SIG-M5 treated with dmso at 0.1 percent for 504 hours (cell line): ENCODE measurements at regions not wholly inside any gene's neighbourhood (a gene's known extent, or its start where the extent isn't known, plus 50 kb on each side); places are given as distances from the start of the nearest gene placed in this dataset.
A peak's percentile ranks its signal among the peaks of the same experiment; 100 is the strongest.
"Not testable (repeated sequence)": the region's sequence is repeated elsewhere in the genome, so short reads cannot be mapped to it uniquely, and the experiment has no call there.

ENCODE experiments used
- DNase-seq: peaks from one replicate; lab custom pipeline; 2025; ENCODE audit not compliant: unreplicated experiment; lab: John Stamatoyannopoulos, UW

DNA sequence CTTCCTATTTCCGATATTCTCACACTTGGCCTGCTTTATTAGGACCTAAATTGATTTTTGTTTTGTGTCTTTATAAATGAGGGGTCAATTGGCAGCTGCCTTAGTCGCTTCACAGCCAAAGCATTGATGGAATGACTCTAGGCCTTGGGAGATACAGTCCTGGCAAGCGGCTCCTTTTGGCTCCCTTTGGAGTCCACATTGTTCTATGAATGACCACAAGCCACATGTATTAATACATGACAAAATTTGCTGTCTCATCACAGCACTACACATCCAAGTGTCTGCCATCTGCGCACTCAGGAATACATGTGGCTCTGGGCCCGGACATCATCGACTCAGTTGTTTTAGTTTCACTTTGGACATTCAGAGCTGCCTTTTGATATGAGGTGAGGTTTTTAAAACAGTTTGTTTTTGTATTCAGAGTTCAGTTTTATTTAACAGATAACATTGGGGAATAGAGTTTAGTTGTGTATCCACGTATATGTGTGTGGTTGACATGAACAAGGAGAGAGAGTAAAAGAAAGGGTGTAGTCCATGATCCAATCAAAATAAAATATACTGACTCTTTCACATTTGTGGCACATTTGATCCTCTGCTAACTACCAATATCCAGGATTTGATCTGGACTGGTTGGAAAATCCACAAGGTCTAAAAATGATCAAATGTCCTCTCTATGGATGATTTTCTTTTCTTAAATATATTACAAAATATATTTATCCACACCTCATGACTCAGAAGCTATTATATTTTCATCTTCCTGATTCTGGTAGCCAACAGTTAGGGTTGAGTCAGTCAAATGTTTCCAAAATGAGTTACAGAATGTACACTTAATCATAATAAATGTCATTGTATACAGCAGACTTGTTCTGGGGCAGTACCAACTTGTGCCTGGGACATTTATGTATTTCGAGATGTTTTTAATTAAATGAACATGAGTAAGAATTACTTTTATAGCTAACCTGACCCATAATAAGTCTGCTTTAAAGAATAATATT, 114.0 kb upstream of the MTAP start:
- no peak for DNase-seq

DNA sequence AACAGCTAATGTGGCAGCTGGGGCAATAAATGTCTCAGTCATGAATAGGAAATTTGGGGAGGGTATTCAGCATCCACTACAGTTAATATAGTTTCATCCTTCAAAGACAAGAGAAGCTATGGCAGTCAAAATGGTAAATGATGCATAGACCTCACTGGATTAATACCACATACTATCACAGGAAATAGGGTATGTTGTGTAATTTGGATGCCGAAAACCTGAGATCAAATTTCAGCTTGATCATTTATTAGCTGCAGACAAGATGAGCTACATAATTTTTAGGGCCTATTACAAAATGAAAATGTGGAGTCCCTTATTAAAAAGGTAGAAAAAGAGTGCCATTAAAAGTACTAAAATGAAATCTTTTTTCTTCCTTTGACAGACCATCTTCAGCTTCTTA, 112.6 kb upstream of the MTAP start:
- DNase-seq = no peak

DNA sequence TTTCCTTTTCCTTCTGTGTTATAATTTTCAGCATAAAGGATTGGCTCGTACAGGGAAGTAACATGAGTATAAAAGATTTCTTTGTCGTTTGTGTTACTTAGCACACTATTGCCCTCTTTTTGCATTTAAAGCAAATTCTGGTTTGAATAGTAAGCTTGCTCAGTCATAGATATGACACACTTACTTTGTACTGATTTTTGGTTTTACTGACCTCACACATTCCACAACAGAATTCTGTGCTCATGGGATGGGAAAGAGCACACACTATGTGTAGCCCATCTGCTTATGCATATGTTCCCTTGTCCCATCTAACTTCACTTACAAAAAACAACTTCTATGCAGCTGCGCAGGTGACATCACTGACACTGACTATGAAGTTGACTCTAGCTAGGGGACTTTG, 111.9 kb upstream of the MTAP start:
- no peak for DNase-seq

DNA sequence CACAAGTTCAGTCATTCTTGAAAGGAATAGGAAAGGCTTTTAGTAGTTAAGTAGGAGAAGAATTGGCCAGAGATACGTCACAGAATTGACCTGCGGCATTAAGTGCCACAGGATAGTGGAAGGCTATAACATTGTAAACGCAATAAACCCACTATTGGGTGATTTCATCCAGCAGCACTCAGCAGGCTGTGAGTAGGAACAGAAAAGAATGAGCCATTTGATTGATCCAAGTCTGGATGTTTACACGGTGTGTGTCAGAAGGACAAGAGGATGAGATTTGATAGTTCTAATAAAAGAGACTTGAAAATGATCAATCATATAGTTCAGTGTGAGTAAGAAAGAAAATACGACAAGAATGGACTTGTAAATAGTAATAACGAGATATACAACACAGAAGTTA, 110.0 kb upstream of the MTAP start:
- DNase-seq = no peak

DNA sequence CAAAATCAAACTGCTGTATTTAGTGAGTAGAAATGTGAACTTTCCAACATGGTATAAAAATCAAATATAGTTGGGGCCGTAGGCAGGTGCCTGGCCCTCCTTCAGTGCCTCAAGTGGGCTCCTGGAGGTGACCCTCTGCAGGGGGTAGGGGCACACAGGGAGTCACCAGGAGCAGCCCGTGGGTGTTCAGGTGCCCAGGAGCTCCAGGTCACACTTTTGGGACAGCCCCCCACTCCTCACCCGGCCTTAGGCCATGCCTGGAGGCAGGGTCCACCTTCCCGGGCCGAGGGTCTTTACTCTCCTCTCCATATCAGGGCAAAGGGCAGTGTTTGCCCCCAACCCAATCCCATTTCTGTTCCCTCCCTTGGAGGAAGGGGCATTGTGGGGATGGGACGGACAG, 108.0 kb upstream of the MTAP start:
- no peak for DNase-seq

DNA sequence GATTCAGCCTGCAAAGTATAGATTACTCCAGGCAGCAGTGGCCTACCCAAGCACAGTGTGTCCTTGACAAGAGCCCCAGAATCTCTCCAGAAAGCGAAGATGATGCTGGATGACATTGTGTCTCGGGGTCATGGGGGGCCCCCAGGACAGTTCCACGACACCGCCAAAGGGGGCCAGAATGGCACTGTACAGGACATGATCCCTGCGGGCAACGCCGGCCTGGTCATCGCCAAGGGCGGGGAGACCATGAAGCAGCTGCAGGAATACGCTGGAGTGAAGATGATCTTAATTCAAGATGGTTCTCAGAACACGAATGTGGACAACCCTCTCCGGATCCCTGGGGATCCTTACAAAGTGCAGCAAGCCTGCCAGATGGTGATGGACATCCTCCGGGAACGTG, 107.0 kb upstream of the MTAP start:
- no peak for DNase-seq

DNA sequence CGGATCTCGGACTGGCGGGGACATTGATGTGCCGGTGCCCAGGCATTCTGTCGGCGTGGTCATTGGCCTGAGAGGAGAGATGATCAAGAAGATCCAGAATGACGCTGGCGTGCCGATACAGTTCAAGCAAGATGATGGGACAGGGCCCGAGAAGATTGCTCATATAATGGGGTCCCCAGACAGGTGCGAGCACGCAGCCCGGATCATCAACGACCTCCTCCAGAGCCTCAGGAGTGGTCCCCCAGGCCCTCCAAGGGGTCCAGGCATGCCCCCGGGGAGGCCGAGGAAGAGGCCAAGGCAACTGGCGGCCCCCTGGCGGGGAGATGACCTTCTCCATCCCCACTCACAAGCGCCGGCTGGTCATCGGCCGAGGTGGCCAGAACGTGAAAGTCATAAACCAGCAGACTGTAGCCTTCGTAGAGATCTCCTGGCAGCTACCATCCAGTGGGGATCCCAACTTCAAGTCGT, 106.5 kb upstream of the MTAP start:
- no peak for DNase-seq

DNA sequence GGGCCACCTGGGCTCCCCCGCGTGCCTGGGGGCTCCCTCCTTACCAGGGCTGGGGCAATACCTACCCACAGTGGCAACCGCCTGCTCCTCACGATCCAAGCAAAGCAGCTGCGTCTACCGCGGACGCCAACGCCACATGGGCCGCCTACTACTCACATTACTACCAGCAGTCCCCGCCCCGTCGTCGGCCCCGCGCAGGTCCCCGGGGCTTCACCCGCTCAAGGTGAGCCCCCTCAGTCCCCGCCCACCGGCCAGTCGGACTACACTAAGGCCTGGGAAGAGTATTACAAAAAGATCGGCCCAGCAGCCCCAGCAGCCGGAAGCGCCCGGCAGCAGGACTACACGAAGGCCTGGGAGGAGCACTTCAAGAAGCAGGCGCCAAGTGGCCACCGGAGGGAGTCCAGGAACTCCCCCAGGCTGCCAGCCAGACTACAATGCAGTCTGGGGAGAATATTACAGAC, 106.0 kb upstream of the MTAP start:
- no peak for DNase-seq

DNA sequence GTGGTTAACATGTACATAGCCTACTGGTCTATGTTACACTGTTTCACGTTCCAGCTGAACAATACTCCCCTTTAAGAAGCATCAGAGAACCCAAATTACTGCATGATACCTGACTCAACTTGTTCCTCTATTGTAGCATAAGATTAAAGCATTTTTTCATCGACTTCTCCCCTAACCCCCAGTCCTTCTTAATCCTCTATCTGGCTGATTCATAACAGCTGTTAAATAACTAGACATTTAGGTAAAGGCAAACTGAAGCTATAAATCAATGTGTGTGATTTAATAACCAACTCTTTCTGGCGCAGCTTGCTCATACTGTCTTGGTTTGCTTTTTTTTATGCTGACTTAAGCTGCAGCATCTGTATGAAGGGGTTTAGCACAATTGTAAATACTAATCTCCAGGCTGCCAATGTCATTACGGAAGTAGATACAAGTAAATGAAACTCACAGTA, 94.2 kb upstream of the MTAP start:
- DNase-seq = no peak

DNA sequence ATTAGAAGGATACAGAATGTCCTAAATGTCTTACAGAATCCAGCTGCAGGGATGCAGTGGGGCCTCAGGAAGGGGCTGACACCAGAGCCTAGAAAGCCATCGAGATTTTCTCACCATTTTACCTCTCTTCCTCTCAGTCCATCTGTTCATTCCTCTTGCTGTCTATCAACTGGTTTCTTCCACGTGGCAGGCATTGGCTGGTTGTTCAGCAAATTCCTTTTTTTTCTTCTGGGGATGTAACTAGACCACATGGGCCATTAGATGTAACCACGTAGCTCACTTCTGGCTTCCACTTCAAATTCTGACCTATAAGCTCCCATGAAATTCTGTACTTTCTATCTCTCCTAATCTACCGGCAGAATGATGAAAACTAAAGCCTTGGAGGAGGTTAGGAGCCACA, 93.6 kb upstream of the MTAP start:
- no peak for DNase-seq

DNA sequence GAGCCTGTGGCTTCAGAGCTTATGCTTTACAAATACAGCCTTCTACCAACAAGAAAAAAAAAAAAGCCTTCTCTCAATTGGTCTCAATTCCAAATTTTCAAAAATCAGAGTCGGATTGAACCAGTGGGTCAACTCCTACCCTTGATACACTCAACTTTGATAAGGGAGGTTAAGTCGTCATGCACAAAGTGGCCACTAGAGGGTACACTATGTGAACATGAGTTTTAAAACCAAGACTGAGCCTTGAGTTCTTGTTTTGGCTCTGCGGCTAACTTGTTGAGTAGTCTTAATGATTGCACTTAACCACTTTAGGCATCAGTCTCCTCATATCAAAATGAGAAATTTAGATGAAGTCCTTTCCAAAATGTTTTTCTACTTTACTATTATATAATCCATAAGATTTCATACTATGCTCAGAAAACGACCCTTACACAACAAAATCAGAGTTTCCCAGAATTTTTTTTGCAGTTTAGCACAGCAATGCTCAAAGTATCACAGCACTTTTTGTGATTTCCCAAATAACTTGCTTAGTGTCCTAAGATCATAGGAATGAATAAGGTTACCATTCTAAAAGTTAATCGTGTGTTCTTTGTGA, 92.9 kb upstream of the MTAP start:
- DNase-seq = peak; percentile 41

DNA sequence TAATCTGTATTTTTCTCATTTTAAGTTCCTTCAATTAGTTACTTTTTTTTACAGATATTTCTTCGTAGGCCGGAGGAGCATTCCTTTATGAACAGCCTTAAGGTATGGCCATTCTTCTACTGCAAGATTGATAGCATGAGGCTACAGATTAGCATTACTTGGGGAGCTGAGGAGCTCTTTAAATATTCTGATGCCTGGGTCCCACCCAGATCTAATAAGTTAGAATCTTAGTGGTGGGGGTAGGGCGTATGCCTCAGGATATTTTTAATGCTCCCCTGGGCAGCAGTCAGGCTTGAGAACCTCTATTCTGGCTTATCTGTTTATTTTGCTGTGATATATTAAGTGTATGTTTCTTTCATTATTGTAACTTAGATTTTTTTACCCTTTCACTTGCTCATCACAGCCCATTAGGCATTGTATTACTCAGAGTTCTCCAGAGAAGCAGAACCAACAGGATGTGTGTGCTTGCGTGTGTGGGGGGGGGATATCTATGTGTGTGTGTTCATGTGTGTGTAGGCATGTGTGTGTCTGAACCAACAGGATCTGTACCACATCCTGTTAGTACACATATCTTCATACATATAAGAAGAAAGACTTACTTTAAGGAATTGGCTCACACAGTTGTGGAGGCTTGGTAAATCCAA, 91.8 kb upstream of the MTAP start:
- no peak for DNase-seq

DNA sequence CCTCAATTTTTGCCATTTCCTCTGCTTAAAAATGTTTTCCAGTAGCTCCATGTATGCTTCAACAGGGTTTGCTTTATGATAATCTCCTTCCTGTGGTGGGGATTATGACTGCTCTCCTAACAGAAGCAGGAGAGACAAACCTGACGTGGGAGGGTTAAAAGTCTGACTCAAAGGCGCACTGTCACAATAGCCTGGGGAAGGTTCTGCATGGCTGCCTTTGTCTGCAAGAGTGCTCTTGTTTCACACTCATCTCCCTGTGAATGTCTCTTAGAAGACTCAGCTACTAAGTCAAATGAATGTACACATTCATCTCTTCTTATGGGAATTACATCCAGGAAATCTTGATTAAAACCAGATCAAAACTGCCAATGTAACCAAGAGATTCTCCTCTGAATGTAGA, 90.9 kb upstream of the MTAP start:
- peak; percentile 12 for DNase-seq

DNA sequence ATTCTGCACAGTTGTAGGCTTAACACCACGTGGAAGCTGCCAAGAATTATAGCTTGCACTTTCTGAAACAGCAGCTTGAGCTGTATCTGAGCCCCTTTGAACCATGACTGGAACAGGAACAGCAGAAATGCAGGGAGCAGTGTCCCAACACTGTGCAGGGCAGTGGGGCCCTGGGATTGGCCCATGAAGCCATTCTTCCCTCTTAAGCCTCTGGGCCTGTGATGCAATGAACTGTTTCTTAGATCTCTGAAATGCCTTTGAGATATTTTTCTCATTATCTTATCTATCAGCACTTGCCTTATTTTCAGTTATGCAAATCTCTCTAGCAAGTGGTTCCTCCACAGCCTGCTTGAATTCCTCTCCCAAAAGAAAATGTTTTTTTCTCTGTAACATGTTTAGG, 87.0 kb upstream of the MTAP start:
- DNase-seq = no peak

DNA sequence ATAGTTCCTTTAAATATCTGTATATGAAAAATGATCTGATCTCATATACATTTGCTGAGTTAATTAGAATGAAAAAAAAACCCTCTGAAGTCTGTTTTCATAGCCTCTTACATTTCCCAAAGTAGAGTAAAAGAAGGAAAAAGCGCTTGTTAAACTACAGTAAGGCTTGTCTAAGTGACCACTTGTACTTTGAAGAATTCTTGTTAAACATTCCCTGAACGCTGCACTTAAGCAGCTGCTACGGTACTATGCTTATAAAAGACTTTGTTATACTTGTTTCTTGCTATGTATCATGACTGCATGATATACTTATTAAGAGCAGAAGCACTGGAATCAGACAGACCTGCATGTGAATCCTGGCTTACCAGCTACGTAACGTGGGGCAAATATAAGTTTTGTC, 81.7 kb upstream of the MTAP start:
- DNase-seq = no peak

DNA sequence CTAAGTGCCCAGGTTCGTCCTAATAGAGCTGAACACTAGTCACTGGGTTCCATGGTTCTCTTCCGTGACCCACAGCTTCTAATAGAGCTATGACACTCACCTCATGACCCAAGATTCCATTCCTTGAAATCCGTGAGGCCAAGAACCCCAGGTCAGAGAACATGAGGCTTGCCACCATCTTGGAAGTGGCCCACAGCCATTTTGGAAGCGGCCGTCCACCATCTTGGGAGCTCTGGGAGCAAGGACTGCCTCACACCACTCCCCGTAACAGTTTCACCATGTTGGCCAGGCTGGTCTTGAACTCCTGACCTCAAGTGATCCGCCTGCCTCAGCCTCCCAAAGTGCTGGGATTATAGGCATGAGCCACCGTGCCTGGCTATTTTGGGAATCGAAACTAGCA, 75.0 kb upstream of the MTAP start:
- not testable (repeated sequence) for DNase-seq

DNA sequence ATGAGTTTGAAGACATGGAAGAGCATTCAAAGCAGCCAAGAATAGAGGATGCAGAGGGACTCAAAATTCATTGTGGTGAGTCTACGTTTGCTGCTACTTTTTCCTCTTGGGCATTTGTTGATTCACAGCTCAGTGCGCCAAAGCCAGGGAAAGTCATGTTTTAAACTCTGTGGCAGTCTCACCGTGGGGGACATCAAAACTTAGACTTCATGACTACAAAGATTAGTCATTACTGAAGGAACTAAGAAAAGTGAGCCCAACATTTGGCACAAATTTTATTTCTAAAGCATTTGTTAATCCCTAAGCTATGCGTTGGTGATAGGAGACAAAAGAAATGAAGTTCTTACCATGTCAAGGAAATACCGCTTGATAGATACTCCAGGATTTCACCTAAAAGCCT, 73.7 kb upstream of the MTAP start:
- no peak for DNase-seq

DNA sequence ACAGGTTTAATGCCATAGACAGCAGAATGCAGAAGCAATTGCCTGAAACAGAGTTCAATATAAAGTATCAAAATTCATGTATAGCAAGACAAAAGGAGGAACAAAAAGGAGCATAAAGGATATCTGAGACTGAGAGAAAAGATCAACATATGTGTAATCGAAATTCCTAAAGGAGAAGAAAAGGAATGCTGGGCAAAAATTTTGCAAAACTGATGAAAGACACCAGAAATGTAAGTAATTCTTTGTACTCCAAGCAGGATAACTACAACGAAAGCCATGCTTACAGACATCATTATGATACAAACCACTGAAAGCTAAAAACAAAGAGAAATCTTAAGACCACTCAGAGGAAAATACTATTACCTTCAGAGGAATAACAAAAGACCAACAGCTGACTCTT, 72.8 kb upstream of the MTAP start:
- no peak for DNase-seq

DNA sequence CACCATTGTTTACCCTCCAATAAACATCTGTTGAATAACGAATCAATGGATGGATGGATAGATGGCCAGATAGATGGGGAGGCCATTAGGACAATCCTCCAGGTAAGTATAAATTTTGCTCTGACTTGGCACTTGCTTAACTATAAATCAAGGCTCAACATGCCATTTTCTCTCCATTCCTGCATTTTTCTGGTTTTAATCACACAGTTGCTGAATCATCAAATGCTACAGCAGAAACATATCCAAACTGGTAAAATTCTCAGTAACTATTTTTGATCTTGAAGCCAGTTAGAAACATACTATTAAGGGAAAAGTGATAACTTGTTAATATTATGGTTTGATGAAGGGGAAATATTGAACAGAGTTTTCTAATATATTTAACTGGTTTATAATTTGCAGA, 71.5 kb upstream of the MTAP start:
- no peak for DNase-seq

DNA sequence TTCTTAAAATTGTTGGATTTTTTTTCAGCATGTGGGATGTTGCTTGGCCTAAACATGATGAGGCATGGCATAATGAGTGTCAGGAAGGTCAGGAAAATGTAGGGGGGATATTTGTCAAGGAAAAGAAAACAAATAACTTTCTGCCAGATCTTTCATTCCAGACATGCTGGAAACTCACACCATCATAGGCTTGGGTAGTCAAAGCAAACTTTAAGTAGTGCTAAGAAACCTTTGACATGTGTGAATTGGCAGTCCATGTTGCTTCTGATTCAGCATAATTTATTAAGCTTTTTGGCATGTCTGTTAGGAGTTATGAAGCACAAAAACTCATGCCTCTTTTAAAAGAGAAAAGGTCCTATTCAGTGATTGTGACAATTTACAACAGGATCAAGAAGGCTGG, 61.3 kb upstream of the MTAP start:
- no peak for DNase-seq

DNA sequence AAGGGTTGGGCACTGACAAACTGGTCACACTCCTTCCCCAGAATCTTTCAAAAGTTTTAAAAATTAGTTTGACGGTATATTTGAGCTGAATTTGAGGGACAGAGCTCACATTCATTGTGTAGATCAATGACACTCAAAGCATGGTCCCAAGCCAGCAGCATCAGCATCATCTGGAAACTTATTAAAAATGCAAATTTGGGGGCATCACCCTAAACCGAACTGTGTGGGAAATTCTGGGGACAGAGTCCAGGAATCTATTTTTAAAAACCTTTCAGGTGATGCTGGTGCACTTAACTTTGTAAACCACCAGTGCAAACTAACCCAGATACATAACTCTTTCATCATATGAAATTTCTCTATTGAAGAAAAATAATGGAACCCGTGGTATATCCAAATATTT, 58.1 kb upstream of the MTAP start:
- DNase-seq = no peak

DNA sequence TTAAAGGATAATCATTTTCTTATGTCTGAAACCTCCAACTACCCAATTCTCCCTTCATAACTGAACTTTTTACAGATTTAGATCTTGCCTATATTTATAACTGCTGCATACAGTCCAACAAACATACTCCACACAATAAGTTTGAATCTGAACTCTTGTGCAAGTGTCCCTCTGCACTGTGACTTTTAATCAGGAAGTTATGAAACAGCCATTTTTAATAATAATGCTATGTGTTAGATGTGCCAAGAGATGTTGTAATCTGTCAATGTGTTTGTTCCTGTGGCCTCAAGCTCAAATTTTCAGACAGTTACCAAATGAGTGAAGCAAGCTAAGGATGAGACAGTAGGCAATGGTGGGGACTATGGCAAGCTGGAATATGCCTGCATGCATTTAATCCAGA, 57.6 kb upstream of the MTAP start:
- DNase-seq = peak; percentile 78
